ENCODE measurements at regions not wholly inside any gene's neighbourhood (a gene's known extent, or its start where the extent isn't known, plus 50 kb on each side); places are given as distances from the start of the nearest gene placed in this dataset.

DNA sequence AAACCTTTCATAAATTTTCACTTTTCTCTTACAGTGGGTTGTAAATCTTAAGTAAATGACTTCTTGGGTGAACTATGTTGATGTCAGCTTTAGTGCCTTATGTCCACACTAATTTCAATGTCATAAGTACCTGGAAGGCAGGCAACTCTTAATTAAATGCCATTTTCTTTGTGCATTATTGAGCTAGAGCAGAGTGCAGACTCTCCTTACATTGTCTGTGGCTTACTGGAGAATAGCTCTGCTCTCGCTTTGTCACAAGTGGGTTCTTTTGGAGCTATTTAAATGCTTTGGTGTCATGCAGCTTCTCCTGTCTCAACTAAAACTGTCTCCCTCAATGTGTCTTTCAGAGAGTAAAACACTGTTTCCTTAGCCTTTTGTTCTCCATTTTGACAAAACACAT lies 411.6 kb downstream of the STIM2 start:
- DNase-seq = no peak

DNA sequence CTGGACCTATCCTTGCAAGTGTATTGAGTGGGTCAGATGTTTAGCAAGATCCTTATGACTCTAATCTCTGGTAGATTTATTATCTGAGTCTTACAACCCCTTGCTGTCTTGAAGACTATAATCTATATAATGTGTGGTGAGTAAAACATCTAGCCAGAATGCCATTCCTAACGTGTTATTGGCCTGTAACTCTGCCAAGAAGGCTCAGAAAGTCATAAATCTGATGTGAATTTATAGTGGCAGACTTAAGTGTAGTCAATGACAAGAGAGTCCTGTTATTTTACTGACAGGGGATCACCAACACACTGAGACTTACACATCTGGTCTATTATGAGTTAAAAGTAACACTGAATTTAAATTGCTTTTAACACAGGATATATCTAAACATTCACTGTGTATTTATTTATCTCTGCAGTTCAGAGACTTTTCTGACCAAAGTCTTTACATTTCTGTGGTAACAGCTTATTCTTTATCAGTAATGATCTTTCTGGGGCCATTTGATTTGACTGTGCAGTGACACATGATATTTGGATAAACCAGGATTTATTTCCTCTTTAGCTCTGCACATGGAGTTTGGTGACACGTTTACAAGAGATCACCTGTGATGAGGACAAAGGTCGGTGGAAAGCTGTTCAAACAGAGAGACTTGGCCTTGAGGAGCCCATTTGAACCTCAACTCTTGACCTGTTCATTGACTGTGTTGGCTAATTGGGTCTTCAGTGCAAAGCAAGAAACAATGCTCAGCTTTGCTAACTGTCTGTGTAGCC lies 415.8 kb downstream of the STIM2 start:
- no peak for DNase-seq

DNA sequence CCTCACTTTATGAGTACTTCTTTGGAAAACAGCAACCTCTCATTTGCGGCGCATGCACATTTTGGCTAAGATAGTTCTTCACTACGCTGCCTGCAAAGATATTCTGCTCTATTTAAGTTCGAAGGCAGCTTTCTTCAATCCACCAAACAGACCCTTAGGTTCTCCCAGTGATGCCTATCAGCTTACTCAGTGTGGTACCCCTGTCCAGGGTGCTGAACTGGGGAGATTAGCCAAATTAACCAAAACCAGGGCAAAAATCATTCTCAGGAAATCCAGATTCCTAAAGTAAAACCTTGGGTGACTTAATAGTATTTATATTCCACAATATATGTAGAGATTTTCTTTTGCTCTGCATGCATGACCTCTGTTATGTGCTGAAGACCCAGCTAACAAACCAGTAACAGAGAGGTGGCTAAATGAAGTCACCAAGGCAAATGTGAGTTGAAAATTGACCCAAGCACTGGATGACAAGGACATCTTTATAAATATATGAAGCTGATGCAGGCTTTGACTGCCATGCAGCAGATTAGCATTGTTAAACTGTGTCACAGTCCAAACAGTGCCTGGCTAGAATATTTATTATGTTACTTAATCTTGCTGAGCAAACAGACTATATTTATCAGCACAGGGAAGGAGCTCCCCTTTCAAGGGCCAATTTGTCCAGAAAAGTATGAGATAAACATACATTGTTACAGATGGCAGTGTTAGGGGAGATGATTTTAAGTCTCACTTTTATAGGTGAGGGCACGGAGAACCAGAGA lies 418.2 kb downstream of the STIM2 start:
- no peak for DNase-seq

DNA sequence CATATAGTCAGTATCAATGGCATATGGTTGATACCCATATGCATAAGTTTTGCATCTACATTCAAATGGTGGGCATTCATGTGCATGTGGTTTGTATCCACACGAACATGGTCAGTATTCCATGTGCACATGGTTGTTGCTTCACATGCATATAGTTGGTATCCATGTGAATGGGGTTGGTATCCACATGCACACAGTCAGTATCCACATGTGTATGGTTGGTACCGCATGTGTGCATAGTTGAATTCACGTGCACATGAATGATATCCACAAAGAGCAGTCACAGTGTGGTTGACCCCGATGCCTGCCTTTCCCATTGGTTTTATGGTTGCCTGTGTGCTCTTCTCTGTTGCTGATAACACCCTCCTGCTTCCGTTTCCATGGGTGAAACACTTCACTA lies 427.9 kb downstream of the STIM2 start:
- DNase-seq = no peak

DNA sequence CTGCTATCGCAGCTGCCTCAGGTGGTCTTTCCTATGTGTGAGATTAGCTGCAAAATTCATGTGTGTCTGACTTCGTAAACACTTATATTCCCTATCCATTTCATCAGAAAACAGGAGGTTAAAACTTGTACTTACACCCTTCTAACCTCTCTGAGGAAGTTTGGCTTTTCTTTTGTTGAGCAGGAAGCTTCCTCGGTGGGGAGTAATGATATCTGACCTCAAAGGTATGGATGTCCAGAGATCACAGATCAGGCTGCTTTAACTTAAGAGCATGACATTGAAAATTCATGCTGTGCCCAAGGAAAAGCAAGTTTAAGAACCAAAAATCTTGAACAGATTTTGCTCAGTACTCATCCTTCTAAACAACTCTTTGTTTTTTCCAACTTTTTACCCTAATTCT lies 429.1 kb downstream of the STIM2 start:
- DNase-seq = no peak

DNA sequence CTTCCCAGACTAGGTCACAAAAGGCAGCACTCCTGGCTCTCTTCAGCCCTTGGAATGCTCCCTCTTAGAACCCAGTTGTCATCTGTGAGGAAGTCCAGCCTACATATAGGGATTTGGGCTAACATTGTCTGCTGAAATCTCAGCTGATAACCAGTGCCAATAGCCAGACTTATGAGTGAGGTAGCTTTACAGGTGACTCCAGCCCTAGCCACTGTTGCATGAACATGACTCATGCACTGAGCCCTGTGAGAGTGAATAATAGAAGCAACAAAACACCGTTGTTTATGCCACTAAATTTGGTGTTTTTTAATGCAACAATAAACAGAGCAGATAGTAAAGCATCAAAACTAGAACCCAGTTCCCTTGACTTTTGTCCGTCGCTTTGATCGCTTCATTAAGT lies 433.2 kb downstream of the STIM2 start:
- DNase-seq = no peak

DNA sequence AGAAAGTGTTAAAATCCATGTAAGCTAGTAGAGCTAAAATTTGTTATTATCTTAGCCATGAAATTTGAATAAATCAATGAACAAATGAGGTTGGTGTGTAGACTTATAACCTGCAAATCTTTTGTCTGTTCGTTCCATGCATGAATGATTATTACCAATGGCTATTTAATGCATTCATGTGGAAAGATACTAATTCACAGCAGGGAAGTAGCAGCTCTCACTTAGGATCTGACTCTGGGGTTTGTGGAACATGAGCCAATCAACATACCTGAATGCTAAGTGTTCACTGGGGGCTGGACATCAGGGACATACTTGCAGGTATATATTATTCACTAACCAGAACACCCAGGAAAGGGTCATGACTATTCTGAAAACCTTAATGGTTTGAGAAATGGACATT lies 444.1 kb downstream of the STIM2 start:
- no peak for DNase-seq

DNA sequence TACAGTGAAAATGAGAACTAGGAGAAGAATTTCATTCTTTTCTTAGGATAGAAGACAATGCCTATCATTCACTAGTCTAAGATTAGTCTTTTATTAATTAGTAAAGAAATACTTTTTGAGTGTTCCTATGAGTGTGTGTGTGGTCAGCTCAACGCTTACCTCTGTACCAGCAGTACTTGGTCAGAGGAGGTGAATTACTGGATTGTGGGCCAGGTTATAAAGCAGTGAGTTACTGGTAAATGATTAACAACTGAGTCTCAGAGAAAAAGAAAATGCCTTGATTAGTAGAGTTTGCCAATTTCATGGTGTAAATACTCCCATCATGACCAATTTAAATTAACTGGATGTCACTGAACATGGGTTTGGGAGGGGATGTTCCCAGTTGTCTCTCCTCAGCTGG lies 444.6 kb downstream of the STIM2 start:
- DNase-seq = no peak

DNA sequence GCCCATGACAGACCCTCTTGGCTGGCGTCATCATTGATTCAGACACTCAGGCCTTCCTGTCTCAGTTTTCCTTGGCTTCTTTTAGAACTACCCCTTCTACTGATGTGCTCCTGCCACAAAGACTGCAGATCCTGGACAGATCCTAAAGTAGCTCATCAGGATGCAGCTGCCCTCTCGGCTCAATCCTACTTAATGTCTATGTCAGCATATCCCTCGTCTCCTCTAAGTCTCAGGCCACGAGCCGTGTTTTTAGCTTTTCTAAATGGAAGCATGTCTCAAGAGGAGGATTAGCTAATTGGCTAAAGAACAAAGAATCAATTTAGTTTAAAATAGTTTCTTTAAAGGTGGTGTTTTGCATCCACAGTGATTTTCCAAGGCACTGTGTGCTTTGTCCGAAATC lies 447.7 kb downstream of the STIM2 start:
- no peak for DNase-seq

DNA sequence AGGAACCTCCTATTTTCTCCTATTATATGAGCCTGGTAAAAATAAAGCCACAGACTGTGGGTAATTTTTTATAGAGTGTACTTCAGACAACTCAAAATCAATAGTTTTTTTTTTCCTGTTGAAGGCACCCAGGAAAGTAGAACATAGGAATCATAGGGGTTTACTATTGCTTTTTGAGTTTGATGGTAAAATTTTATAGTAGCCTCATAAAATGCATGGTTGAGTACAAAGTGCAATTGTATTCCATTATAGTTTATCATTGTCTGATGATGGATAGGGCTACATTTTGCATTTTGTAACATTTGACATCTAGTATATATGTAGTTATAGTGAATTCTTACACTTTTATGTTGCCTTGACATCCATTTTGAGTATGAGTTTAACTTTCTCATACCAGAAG lies 455.0 kb downstream of the STIM2 start:
- no peak for DNase-seq

DNA sequence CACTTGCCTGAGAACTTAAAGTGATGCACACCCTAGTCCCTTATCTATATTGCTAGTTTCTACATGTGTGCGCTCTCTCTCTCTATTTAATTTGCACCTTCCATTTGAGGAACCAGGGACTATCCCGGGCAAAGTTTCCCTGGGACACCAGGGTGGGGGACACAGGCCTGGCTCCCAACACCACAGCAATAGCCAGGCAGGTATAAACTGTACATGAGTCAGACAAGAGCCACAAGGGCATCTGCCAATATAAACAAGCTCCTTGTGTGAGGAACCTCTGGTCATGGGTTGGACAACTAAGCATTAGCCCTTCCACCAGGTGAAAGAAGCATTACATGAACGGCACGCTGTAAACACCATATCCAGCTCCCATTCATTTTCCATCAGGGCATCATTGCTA lies 455.5 kb downstream of the STIM2 start:
- no peak for DNase-seq

DNA sequence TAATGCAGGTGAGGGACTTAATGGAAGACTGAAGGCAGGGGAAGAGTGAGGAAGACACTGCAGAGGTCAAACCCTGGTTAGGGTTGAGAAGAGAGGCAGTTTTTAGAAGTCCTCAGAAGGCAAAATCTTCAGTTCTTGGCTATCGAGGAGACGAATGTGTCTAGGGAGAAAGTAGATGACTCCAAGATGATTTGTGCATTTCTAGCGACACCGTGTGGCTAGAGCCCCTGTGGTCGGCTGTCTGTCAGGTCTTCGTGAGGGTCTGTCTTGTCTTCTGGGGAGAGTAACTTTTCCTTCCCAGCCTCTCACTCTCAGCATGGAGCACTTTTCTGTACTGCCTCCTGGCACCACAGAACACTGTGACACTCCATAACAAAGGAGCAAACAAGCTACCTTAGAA lies 458.1 kb downstream of the STIM2 start:
- DNase-seq = no peak

DNA sequence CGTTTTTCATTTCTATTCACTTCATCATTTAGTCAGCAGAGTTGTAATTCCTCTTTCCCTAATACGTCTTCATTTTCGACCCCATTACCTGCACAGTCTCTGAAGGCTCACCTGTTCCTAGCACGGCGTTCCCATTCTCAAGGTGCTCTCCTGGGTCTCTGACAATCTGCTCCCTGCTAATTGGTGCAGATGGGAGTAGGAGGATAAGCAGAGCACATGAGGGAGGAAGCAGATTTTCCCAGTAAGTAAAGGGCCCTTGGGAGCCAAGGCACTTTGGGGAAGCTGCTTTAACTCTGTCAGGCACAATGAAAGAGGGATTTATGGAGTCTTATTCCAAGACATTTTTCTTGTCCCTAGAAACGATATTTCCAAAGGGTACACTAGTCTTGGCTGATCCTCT lies 466.4 kb downstream of the STIM2 start:
- DNase-seq = no peak

DNA sequence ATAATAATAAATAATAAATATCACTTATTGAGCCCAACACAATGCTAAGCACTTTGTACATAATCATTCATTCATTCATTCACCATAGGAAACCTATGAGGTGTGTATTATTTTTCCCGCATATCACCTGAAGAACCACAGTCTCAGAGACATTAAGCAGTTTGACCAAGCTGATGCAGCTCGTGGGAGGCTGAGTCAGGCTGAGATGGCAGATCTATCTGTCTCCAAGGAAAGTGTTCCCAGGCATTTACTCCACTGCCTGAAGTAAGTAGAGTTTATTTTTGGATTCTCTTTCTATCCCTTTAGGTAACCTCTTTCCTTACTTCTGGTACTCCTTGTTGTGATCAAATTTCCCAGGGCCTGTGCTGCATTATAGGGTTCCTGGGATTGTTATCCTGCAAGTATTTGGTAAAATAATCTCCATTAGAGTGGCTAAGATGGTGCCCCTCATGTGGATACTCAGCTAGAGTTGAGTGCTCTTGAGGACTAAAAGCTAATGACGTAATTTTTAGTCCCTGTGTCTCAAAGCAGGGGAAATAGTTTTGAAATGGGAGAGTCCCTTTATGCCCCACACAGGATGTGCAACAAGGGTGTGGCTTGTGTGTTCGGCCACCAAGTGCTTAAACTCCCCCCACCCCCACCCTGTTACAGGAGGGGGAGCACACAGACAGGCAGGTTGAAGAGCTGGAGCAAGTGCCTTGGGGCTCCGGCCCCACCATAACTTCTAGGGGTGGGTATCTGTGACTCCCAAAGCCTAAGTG lies 467.0 kb downstream of the STIM2 start:
- DNase-seq = no peak

DNA sequence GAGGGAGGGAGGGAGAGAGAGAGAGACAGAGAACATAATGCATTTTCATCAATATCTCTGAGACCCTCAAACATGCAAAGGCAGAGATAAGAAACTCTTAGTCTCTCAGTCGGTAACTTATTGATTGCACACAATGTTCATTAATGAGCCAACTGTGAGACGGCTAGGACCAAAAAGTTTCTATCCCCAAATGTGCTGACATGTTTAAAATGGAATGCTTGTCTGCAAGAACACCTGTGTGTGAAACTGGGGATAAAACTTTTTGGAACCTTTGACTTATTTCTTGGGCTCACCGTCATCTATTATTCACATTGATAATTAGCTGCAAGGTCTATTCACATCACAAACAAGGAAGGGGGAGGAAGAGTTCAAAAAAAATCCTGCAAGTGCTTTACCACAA lies 477.9 kb downstream of the STIM2 start:
- no peak for DNase-seq

DNA sequence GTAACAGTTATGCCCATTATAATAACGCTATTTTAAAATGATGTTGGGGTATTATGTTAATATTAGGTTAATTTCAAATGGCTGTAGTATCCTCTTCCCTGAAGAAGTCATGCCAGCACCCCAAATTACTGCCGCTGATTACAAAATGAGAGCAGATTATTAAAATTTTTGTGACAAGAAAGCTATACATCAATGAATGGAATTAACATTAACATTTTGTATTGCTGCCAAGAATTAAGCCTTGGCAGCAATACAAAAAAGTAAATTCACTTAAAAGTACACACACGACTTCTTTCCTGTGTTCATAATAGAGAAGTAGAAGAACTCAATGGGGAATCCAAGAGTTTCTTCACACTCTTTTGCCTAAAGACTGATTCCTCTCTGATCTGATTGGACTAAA lies 482.8 kb downstream of the STIM2 start:
- no peak for DNase-seq

DNA sequence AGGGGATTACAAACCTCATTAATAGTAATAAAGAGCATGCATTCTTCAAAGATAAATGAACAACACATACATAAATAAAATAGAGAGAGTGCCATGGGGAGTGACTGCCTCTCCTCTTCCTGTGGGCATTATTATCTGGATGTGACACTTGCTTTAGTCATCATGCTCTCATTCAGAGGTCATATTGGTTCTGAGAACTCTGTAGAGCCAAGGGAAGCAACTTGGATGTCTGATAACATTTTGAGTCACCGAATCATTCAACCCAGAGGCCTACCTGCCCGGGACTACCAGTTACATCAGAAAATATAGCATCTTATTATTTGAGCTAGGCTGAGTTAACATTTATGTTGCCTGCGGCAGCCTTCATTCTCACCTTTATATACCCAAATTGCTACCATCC lies 489.5 kb downstream of the STIM2 start:
- DNase-seq = no peak

DNA sequence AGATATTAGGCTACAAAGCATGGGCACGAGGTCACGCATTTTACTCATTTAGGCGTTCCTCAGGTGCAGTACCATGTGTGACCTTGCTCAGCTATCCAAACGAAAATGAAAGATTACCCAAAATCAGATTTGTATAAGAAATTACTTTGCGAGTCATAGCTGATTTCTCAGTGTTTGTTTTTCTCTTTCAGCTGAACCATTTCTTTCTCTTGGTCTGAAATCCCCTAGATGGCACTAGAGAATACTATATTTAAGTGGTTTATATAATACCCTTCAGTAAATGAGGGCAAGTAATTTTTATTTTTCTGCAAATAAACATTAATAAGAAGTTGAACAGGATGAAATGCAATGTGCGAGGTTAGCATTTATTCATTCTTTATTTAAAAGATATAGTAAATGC lies 496.6 kb downstream of the STIM2 start:
- no peak for DNase-seq

DNA sequence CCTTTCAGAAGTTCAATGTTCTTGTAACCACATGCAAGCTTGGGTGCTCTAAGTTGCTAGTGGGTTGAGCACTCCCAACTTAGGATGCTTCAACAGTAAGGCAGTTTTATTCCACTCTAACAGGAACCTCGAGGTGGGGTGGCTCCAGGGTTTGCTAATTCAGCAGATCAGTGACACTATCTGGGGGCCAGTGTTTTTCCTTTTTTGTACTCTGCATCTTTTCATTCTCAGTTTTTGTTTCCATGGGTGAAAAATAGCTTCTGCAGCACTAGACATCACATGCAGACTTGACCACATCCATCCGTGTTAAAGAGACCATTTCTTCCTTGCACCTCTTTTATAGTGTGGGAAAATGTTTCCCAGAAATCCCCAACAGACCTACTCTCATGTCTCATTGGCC lies 497.6 kb downstream of the STIM2 start:
- no peak for DNase-seq

DNA sequence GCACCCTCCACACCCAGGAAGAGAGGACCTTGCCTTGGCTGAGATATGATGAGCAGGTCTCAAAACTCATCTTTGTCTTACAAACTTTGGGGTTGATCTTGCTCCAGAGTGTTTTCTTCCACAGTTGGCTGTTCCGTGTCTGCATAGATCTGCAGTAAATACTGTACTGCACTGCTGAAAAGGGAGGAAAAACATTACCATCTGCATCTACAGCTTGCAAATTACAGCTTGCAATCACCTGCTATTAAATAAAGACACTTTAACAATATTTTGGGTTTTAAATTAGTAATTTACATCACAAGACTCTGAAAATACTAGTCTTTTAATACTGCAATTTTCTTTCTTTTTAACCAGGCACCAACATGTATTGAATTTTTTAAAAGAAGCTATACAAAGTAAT lies 499.5 kb downstream of the STIM2 start:
- DNase-seq = no peak

DNA sequence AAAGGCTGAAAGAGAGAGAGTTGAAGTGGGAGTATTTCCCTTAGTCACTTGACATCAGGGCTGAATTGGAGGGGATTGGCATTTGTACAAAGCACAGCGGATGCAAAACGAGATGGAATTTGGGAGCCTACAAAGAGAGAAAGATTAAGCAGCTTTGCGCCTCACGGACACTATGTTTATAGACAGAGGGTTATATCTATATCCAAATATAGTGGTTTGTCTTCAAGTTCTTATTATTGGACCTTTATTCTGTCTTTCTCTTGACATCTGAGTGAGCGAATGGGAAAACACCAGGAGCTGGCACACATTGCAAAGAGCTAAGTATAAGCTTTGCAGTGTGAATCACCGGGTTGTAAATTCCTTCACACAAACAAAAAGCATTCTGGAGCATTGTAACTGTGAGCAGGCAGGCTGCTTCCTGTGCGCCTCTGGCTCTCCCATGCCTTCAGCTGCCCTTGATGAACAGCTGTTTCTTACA lies 500.2 kb downstream of the STIM2 start:
- DNase-seq = no peak

DNA sequence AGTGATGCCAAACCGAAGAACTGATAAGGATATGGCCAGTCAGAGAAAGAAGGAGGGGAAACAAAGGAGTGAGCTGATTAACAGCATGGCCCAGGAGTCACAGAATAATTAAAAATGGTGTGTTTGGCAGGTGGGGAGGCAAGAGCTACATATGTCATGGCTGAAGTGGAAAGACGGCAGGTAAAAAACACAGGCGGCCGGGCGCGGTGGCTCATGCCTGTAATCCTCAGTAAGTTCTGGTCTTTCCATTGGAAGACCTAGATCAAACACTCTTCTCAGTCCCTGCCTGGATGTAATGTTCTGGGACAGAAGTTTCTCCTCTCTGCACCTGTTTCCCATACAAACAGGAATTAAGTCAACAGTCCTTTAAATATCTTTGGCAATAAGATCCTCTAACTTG lies 503.9 kb downstream of the STIM2 start:
- DNase-seq = no peak

DNA sequence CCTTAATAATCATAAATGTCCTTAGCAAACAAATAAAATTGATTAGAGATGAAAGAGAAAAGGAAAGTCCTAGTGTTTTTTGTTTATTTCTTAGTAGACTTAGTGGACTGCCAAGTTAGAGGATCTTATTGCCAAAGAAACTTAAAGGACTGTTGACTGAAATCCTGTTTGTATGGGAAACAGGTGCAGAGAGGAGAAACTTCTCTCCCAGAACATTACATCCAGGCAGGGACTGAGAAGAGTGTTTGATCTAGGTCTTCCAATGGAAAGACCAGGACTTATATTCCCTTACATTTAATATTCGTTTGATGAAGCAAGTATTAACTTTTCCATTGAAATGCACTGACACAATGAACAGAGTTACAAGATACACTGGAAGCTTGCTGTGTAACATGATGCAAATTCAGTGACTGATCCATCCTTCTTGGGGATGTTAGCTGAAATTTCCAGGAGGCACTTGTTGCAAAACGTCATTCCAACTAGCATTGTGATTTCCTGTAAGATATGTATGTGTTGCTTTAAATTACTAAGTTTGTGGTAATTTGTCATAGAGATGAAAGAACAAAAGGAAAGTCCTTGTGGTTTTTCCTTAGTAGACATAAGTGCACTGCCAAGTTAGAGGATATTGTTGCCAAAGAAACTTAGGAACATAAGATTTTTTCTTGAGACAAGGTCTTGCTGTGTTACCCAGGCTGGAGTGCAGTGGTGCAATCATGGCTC lies 505.6 kb downstream of the STIM2 start:
- no peak for DNase-seq

Measured in activated CD4-positive, alpha-beta T cell treated with anti-CD3 and anti-CD28 coated beads for 4 hours (primary cell).